ENCODE measurements at regions not wholly inside any gene's neighbourhood (a gene's known extent, or its start where the extent isn't known, plus 50 kb on each side); places are given as distances from the start of the nearest gene placed in this dataset.

GRCh38 chr11:70521475-70522308, 123.4 kb downstream of the CTTN start:
- no peak overlapping the region for H3K4me3 ChIP-seq
- no peaks in the 10 kb centered on the region for H3K9me3 ChIP-seq (ENCODE audit: low read depth)
- no peaks in the 10 kb centered on the region for H4K20me1 ChIP-seq (ENCODE audit: insufficient read depth, poor library complexity, severe bottlenecking)
- no peaks in the 10 kb centered on the region for H3K79me2 ChIP-seq
- H2AFZ ChIP-seq: no peak overlapping the region
- H3K27ac ChIP-seq: no peak overlapping the region
- no peaks in the 10 kb centered on the region for H3K9me2 ChIP-seq (replicated peaks; ENCODE audit: insufficient read depth)
- H3K27me3 ChIP-seq: no peaks in the 10 kb centered on the region
- H3K4me1 ChIP-seq (ENCODE audit: insufficient read depth): peaks cover 4% of the 10 kb centered on the region
- no peak overlapping the region for H3K4me2 ChIP-seq
- DNase-seq (ENCODE audit: low spot score): no peak
- H3K36me3 ChIP-seq (replicated peaks; ENCODE audit: insufficient read depth, low read depth): no peaks in the 10 kb centered on the region
- 81% methylated on average over 22 of the region's 22 CpGs for WGBS (ENCODE audit: low lambda C conversion rate, missing lambda C conversion rate)
- no peak for TF ChIP-seq CTCF (IDR thresholded peaks at IDR 0.05; ENCODE audit: poor library complexity)
- no peak for TF ChIP-seq EZH2 (IDR thresholded peaks at IDR 0.05; ENCODE audit: borderline replicate concordance)
- no peak for TF ChIP-seq EZH2phosphoT487 (IDR thresholded peaks at IDR 0.05; ENCODE audit: low read depth, severe bottlenecking, unreplicated experiment)

DNA sequence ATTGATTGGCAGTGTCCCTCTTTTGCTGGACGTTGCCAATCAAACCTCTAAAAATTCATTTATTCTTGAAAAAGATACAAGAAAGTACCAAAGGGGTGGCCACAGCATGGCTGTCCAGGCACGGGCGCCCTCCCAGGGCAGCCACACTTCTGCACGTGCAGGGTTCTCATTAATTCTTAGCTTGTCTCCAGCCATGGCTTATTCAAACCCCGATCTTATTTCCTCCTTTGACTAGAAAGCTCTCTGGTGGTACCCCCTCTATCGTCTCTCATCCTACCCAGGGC, 123.9 kb downstream of the CTTN start:
- no peaks in the 10 kb centered on the region for H3K9me2 ChIP-seq (replicated peaks; ENCODE audit: insufficient read depth)
- no peaks in the 10 kb centered on the region for H3K9me3 ChIP-seq (ENCODE audit: low read depth)
- H2AFZ ChIP-seq: no peak overlapping the region
- no peak overlapping the region for H3K27ac ChIP-seq
- no peaks in the 10 kb centered on the region for H4K20me1 ChIP-seq (ENCODE audit: insufficient read depth, poor library complexity, severe bottlenecking)
- no peak overlapping the region for H3K4me3 ChIP-seq
- H3K79me2 ChIP-seq: no peaks in the 10 kb centered on the region
- no peaks in the 10 kb centered on the region for H3K36me3 ChIP-seq (replicated peaks; ENCODE audit: insufficient read depth, low read depth)
- 91% methylated on average over 6 of the region's 6 CpGs for WGBS (ENCODE audit: low lambda C conversion rate, missing lambda C conversion rate)
- H3K4me1 ChIP-seq (ENCODE audit: insufficient read depth): peaks cover 4% of the 10 kb centered on the region
- H3K4me2 ChIP-seq: no peak overlapping the region
- no peak for TF ChIP-seq EZH2phosphoT487 (IDR thresholded peaks at IDR 0.05; ENCODE audit: low read depth, severe bottlenecking, unreplicated experiment)
- no peak for TF ChIP-seq CTCF (IDR thresholded peaks at IDR 0.05; ENCODE audit: poor library complexity)
- no peak for TF ChIP-seq EZH2 (IDR thresholded peaks at IDR 0.05; ENCODE audit: borderline replicate concordance)
- no peaks in the 10 kb centered on the region for H3K27me3 ChIP-seq
- no peak for DNase-seq (ENCODE audit: low spot score)

DNA sequence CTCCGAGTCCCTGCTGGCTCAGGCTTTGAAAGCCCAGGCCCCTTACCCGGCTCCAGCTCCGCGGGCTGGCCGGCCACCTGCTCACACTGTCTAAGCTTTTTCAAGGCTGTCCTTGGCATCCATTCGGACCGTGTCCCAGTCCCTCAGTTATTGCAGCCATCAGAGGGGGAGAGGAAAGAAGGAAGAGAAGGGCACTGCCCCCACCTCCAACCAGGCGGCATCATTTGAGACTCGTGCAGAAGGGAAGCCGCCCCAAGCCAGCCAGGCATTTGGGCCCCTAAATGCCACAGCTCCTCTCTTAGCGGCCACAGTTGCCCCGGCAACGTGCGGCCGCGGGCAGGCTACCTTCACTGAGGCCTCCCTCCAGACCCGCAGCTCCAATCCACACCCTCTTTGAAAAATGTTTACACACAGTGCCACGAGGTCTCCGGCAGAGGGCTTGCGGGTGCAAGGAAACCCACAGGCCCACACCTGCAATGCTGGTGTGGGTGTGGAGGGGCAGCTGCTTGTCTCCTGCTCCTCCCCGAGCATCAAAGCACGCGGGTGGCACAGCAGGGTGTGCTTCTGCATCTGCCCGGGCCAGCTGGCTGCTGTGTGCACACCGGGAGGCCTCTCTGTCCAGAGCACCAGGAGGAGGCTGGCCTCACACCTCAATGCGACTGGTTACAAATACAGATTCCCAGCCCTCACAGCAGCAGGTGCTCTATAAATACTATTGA, 124.4 kb downstream of the CTTN start:
- 74% methylated on average over 26 of the region's 26 CpGs for WGBS (ENCODE audit: low lambda C conversion rate, missing lambda C conversion rate)
- Histone ChIP-seq H3K27ac (no peak overlapping the region), H3K9me2 (replicated peaks; ENCODE audit: insufficient read depth) (no peaks in the 10 kb centered on the region), H3K4me2 (no peak overlapping the region), H2AFZ (no peak overlapping the region), H3K4me3 (no peak overlapping the region), H4K20me1 (ENCODE audit: insufficient read depth, poor library complexity, severe bottlenecking) (no peaks in the 10 kb centered on the region), H3K79me2 (no peaks in the 10 kb centered on the region), H3K9me3 (ENCODE audit: low read depth) (no peaks in the 10 kb centered on the region), H3K4me1 (ENCODE audit: insufficient read depth) (peaks cover 4% of the 10 kb centered on the region), H3K36me3 (replicated peaks; ENCODE audit: insufficient read depth, low read depth) (no peaks in the 10 kb centered on the region), H3K27me3 (no peaks in the 10 kb centered on the region)
- no peak for DNase-seq (ENCODE audit: low spot score)
- no peak for TF ChIP-seq EZH2phosphoT487 (IDR thresholded peaks at IDR 0.05; ENCODE audit: low read depth, severe bottlenecking, unreplicated experiment)
- TF ChIP-seq EZH2 (IDR thresholded peaks at IDR 0.05; ENCODE audit: borderline replicate concordance): no peak
- peak; percentile 11 for TF ChIP-seq CTCF (IDR thresholded peaks at IDR 0.05; ENCODE audit: poor library complexity)
